Esophagus muscularis mucosa (tissue), 4 donors: ENCODE measurements at regions not wholly inside any gene's neighbourhood (a gene's known extent, or its start where the extent isn't known, plus 50 kb on each side); places are given as distances from the start of the nearest gene placed in this dataset.

Experiments used
- CTCF ChIP-seq, 3 experiments: fragments of 200-600 bp in 2 of 3; fragments of 450-650 bp in 1 of 3; sonication (generic) in 2 of 3; IDR thresholded peaks; one replicate each; pipeline ENCODE4 v1.5.1; 2017 to 2019; ENCODE audit warnings: antibody characterized with exemption in 3 of 3, mild to moderate bottlenecking in 2 of 3, moderate library complexity in 1 of 3
- EP300 ChIP-seq: sonication (generic); formaldehyde crosslinking; IDR thresholded peaks from one replicate; pipeline ENCODE4 v1.6.1; 2017; ENCODE audit warnings: antibody characterized with exemption
- POLR2A ChIP-seq: fragments of 450-650 bp; IDR thresholded peaks from one replicate; pipeline ENCODE4 v1.6.1; 2017; ENCODE audit warnings: antibody characterized with exemption, moderate library complexity, mild to moderate bottlenecking, low read depth

GRCh38 chrX:39952989-39953388 is 144.8 kb downstream of the BCOR start:
- TF ChIP-seq POLR2A = no peak
- no peak for TF ChIP-seq CTCF (IDR thresholded peaks at IDR 0.05)
- no peak for TF ChIP-seq EP300
